Breast epithelium (tissue), 3 donors: ENCODE measurements at regions not wholly inside any gene's neighbourhood (a gene's known extent, or its start where the extent isn't known, plus 50 kb on each side); places are given as distances from the start of the nearest gene placed in this dataset.

ENCODE experiments used
- CTCF ChIP-seq, 3 donors: fragments of 450-650 bp; IDR thresholded peaks; one replicate each; pipeline ENCODE4 v1.5.1; 2016 to 2017; ENCODE audit warnings: antibody characterized with exemption in 3 of 3, mild to moderate bottlenecking in 3 of 3, moderate library complexity in 3 of 3
- POLR2A ChIP-seq: fragments of 450-650 bp; IDR thresholded peaks from one replicate; pipeline ENCODE4 v1.6.1; 2016; ENCODE audit warnings: antibody characterized with exemption, mild to moderate bottlenecking, moderate library complexity
- POLR2AphosphoS5 ChIP-seq, 3 donors: sonication (generic); formaldehyde crosslinking; IDR thresholded peaks; one replicate each; pipeline ENCODE4 v1.6.1; 2017; ENCODE audit warnings: antibody characterized with exemption in 3 of 3

GRCh38 chr12:45599196-45599595 is 130.3 kb upstream of the ARID2 start:
- no peak for TF ChIP-seq CTCF (IDR thresholded peaks at IDR 0.05)
- no peak for TF ChIP-seq POLR2A
- TF ChIP-seq POLR2AphosphoS5 (IDR thresholded peaks at IDR 0.05) = no peak
